ENCODE measurements at regions not wholly inside any gene's neighbourhood (a gene's known extent, or its start where the extent isn't known, plus 50 kb on each side); places are given as distances from the start of the nearest gene placed in this dataset.

DNA sequence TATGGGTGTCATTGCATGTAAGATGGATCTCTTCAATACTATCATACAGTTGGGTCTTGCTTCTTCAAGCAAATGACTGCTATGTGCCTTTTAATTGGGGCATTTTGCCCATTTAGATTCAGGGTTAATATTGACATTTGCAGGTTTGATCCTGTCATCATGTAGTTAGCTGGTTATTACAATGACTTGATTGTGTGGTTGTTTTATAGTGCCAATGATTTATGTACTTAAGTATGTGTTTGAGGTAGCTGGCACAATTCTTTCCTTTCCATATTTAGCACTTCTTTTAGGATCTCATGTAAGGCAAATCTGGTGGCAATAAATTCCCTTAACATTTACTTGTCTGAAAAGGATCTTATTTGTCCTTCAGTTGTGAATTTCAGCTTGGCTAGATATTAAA lies 267.5 kb downstream of the VGLL3 start:
- Histone ChIP-seq H3K27me3 (replicated peaks; ENCODE audit: insufficient read depth, low read length) (no peaks in the 10 kb centered on the region), H2AFZ (ENCODE audit: low read length) (no peak overlapping the region), H3K9ac (ENCODE audit: low read length) (no peak overlapping the region), H3K27ac (ENCODE audit: low read length) (no peak overlapping the region), H3K9me2 (replicated peaks; ENCODE audit: insufficient read depth, low read length) (no peaks in the 10 kb centered on the region), H3K36me3 (replicated peaks; ENCODE audit: insufficient read depth, low read length) (no peaks in the 10 kb centered on the region), H3F3A (ENCODE audit: insufficient read depth, low read length) (no peaks in the 10 kb centered on the region), H3K9me3 (replicated peaks; ENCODE audit: insufficient read depth, low read length) (no peaks in the 10 kb centered on the region), H3K4me3 (ENCODE audit: low read length) (no peak overlapping the region), H3K79me2 (ENCODE audit: low read length) (no peaks in the 10 kb centered on the region), H3K4me1 (ENCODE audit: low read length) (no peaks in the 10 kb centered on the region), H3K4me2 (ENCODE audit: low read depth, low read length) (no peak overlapping the region), H4K20me1 (ENCODE audit: insufficient read depth, low read length) (no peaks in the 10 kb centered on the region)
- no peak for DNase-seq
- TF ChIP-seq, protein P1, sequence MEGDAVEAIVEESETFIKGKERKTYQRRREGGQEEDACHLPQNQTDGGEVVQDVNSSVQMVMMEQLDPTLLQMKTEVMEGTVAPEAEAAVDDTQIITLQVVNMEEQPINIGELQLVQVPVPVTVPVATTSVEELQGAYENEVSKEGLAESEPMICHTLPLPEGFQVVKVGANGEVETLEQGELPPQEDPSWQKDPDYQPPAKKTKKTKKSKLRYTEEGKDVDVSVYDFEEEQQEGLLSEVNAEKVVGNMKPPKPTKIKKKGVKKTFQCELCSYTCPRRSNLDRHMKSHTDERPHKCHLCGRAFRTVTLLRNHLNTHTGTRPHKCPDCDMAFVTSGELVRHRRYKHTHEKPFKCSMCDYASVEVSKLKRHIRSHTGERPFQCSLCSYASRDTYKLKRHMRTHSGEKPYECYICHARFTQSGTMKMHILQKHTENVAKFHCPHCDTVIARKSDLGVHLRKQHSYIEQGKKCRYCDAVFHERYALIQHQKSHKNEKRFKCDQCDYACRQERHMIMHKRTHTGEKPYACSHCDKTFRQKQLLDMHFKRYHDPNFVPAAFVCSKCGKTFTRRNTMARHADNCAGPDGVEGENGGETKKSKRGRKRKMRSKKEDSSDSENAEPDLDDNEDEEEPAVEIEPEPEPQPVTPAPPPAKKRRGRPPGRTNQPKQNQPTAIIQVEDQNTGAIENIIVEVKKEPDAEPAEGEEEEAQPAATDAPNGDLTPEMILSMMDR (IDR thresholded peaks at IDR 0.05; ENCODE audit: low read length) = no peak
- TF ChIP-seq EZH2 (optimal IDR thresholded peaks at IDR 0.05; ENCODE audit: low read depth, low read length) (no peak), EZH2phosphoT487 (IDR thresholded peaks at IDR 0.05; ENCODE audit: low read length) (no peak)

DNA sequence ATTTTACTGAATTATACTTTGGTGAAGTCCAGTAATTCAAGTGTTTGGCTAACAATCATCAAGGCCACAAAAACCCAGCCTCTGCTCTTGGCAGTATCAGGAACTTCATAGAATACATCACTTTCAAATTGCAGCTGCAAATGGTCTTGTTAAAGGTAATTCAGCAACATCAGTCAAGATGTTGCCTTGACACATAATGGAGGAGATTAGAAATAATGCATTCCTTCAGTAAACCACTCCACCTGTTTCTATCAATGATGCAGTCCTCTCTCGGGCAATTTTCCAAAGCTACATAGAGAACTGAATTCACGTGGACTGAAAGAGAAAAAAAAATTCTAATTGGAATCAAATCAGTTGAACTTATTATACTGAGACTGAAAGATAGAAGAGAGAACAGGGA lies 279.3 kb downstream of the VGLL3 start:
- H3K4me2 ChIP-seq (ENCODE audit: low read depth, low read length) = no peak overlapping the region
- no peaks in the 10 kb centered on the region for H3K79me2 ChIP-seq (ENCODE audit: low read length)
- H3K9ac ChIP-seq (ENCODE audit: low read length) = no peak overlapping the region
- no peaks in the 10 kb centered on the region for H4K20me1 ChIP-seq (ENCODE audit: insufficient read depth, low read length)
- no peaks in the 10 kb centered on the region for H3F3A ChIP-seq (ENCODE audit: insufficient read depth, low read length)
- TF ChIP-seq EZH2phosphoT487 (IDR thresholded peaks at IDR 0.05; ENCODE audit: low read length) (no peak), EZH2 (optimal IDR thresholded peaks at IDR 0.05; ENCODE audit: low read depth, low read length) (no peak)
- TF ChIP-seq, protein P1 (IDR thresholded peaks at IDR 0.05; ENCODE audit: low read length) = no peak
- no peak for DNase-seq
- no peak overlapping the region for H3K4me3 ChIP-seq (ENCODE audit: low read length)
- H3K27me3 ChIP-seq (replicated peaks; ENCODE audit: insufficient read depth, low read length) = no peaks in the 10 kb centered on the region
- no peak overlapping the region for H3K27ac ChIP-seq (ENCODE audit: low read length)
- no peaks in the 10 kb centered on the region for H3K9me3 ChIP-seq (replicated peaks; ENCODE audit: insufficient read depth, low read length)
- no peaks in the 10 kb centered on the region for H3K9me2 ChIP-seq (replicated peaks; ENCODE audit: insufficient read depth, low read length)
- no peaks in the 10 kb centered on the region for H3K4me1 ChIP-seq (ENCODE audit: low read length)
- no peaks in the 10 kb centered on the region for H3K36me3 ChIP-seq (replicated peaks; ENCODE audit: insufficient read depth, low read length)
- H2AFZ ChIP-seq (ENCODE audit: low read length) = no peak overlapping the region

- DNase-seq = no peak
- Histone ChIP-seq H3K27me3 (replicated peaks; ENCODE audit: insufficient read depth, low read length) (no peaks in the 10 kb centered on the region), H4K20me1 (ENCODE audit: insufficient read depth, low read length) (no peaks in the 10 kb centered on the region), H3F3A (ENCODE audit: insufficient read depth, low read length) (no peaks in the 10 kb centered on the region), H3K4me1 (ENCODE audit: low read length) (no peaks in the 10 kb centered on the region), H3K9me2 (replicated peaks; ENCODE audit: insufficient read depth, low read length) (no peaks in the 10 kb centered on the region), H3K9me3 (replicated peaks; ENCODE audit: insufficient read depth, low read length) (no peaks in the 10 kb centered on the region), H3K27ac (ENCODE audit: low read length) (no peak overlapping the region), H2AFZ (ENCODE audit: low read length) (no peak overlapping the region), H3K79me2 (ENCODE audit: low read length) (no peaks in the 10 kb centered on the region), H3K4me3 (ENCODE audit: low read length) (no peak overlapping the region), H3K36me3 (replicated peaks; ENCODE audit: insufficient read depth, low read length) (no peaks in the 10 kb centered on the region), H3K9ac (ENCODE audit: low read length) (no peak overlapping the region), H3K4me2 (ENCODE audit: low read depth, low read length) (no peak overlapping the region)
- TF ChIP-seq EZH2phosphoT487 (IDR thresholded peaks at IDR 0.05; ENCODE audit: low read length) (no peak), EZH2 (optimal IDR thresholded peaks at IDR 0.05; ENCODE audit: low read depth, low read length) (no peak)
- TF ChIP-seq, protein P1 (IDR thresholded peaks at IDR 0.05; ENCODE audit: low read length) = no peak
Observed at GRCh38 chr3:86708893-86709292, 282.1 kb downstream of the VGLL3 start.
